RCC 7860 (cell line): ENCODE measurements at regions not wholly inside any gene's neighbourhood (a gene's known extent, or its start where the extent isn't known, plus 50 kb on each side); places are given as distances from the start of the nearest gene placed in this dataset.

Experiments
- DNase-seq: peaks from one replicate; pipeline ENCODE4 v3.0.0-alpha.2; 2015; ENCODE audit warnings: low spot score
- FAIRE-seq: peaks from 2 replicates; lab custom pipeline; 2012; peaks lifted over from hg19 to GRCh38; lab: Jason Lieb, UNC

DNA sequence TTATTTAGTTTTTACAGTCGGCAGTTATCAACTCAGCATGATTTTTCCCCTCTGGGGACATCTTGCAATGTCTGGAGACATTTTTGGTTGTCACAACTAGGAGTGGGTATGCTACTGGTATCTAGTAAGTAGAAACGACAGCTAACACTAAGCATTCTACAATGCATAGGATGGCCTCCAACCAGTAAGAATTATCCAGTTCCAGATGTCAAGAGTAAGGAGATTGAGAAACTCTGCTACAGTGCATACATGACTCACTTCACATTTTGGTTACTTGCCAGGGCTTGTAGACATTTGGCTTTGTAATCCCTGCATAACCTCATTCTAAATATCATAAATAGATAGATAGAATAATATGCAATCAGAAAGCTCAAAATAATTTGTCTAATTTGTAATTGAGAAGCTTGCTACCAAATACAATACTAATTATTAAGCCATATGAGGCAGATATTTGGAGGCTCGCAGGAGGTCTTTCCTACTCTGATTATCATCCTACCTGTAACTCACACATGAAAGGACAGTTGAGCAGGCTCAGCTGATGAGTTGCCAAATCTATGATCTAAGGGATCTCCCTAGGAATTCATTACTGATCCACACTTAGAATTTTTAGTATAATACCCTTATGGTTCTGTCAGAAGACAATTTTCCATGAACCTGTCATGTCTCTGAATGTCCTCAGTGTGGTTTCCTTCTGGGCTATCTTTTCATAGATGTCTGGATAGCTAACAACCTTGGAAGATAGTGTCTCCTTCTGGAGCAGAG, 346.9 kb upstream of the TLE4 start:
- DNase-seq, result peak; percentile 46
- peak; percentile 83 for FAIRE-seq

DNA sequence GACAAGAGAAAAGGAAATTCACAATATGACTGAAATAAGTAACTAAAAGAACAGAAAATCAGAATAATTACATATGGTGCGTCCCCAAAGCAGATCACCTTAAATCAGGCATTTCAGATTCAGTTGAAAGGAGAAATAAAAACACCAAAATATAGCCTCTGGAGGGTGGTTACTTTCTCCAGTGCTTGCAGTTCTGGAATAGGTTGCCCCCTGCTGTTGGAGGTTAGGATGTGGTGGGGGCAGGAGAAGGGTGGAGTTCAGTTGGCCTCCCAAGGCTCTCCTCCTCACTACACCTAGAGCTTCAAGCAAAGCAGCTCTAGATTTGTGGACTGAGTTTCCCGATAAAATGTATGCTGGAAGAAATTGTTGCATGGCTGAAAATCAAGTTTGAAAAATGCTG, 338.2 kb upstream of the TLE4 start:
- peak; percentile 16 for DNase-seq
- no peak for FAIRE-seq

DNA sequence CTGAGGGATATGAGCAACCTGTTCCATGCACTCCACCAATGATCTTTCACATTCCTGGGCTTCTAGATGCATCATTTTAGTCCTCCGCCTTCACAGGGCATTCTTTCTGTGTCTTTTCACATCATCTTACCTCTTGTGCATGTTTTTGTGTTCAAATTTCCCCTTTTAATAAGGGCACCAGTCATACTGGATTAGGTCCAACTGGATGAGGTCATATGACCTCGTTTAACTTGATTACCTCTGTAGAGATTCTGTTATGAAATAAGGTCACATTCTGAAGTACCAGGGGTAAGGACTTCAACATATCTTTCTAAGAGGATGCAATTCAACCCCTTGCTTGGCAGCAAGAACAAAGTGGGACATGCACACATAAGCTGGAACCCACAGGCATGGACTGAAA, 335.3 kb upstream of the TLE4 start:
- DNase-seq (no peak), FAIRE-seq (no peak)

DNA sequence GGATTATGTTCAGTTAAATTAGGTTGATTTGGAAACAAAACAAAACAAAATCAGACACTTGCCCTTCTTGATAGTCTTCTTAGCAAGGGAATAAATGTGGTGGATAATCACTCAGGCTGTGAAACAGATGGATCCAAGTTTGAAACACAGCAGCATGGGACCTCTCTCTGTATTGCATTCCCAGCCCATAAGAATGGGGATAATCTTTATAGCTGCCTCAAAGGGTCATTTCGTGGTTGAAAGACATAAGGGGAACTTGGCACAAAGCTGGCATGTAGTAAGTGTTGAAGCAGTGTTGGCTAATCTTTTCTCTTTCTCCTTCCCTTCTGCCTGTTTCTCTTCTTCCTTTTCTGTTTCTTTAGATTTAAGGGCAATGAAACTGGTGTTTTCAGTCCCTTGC, 333.9 kb upstream of the TLE4 start:
- DNase-seq, result no peak
- no peak for FAIRE-seq

DNA sequence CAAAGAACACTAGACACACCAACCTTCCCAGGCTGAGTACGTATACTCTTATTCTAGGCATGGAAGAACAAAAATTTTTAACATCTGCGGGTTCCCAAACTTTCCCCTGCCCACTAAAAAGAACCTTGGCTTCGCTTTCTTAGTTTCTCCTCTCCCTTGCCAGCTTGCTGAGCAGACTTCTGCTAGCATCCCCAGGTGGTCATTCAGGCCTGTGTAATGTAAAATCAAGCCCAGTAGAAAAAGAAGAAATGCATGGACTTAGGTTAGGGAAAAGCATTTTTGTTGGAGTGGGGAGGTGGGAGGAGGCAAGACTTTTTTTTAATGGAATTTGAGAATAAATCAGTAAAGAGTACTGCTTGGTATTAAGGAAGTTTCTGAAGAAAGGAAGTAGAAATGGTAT, 331.0 kb upstream of the TLE4 start:
- DNase-seq (no peak), FAIRE-seq (no peak)

DNA sequence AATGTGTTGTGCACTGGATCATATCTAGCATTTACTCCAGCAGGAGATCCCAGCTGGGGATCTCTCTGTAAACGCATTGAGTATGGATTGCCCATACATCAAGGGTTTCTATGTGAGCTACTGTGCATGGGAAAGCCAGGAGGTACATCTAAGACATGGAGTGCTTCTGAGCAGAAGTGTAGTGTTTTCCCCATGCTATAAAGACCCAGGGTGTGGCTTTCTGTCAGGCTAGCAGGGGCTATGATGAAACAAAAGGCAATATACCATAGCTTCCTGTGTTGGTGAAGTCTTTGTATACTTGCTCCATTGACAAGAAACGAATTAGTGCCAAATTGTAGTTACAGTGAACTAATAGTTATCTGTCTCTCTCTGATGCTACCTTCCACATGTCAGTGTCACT, 329.3 kb upstream of the TLE4 start:
- FAIRE-seq (no peak), DNase-seq (no peak)

DNA sequence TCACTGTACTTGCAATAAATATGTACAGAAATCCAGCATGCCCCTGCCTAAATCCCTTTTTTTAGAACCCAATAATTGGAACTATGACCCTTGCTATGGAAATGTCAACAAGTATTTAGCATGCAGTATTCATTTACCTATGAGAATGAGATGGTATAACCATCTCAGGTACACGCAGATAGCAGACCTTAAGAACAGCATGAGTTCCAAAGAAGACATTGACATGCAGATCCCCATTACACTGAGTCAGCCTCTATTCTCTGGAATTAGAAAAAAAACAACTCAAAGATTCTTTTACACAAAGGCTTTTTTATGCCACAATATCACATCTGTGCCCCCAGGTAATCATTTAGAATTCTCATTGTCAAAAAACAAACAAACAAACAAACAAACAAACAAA, 325.6 kb upstream of the TLE4 start:
- no peak for DNase-seq
- FAIRE-seq, result no peak

DNA sequence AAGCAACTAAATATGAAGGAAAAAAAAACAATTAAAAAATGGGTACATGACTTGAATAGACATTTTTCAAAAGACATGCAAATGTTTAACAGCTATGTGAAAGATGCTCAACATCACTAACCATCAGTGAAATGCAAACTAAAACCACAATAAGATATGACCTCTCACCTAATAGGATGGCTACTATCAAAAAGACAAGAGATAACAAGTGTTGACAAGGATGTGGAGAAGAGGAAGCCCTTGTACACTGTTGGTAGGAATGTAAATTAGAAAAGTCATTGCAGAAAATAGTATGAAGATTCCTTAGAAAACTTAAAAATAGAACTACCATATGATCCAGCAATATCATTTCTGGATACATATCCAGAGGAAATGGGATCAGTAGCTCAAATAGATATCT, 324.7 kb upstream of the TLE4 start:
- DNase-seq, result no peak
- FAIRE-seq, result no peak

DNA sequence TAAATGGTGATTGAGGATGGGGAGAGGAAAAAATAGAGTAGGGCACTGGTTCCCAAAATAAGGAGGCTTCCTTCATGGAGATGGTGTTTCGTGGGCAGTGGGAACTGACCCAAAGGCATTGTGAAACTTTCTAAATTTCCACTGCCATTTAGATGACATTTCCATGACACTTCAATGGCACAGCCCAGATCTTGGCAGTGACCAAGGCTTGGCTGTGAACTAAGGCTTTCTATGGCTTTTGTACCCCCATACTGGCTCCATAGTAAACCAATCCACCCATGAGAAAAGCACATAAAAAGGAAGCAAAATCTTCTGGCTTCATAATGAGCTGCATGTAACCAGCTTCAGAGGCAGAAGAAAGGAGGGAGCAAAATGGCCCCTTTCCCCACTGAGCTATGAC, 321.0 kb upstream of the TLE4 start:
- DNase-seq, result no peak
- FAIRE-seq, result no peak

DNA sequence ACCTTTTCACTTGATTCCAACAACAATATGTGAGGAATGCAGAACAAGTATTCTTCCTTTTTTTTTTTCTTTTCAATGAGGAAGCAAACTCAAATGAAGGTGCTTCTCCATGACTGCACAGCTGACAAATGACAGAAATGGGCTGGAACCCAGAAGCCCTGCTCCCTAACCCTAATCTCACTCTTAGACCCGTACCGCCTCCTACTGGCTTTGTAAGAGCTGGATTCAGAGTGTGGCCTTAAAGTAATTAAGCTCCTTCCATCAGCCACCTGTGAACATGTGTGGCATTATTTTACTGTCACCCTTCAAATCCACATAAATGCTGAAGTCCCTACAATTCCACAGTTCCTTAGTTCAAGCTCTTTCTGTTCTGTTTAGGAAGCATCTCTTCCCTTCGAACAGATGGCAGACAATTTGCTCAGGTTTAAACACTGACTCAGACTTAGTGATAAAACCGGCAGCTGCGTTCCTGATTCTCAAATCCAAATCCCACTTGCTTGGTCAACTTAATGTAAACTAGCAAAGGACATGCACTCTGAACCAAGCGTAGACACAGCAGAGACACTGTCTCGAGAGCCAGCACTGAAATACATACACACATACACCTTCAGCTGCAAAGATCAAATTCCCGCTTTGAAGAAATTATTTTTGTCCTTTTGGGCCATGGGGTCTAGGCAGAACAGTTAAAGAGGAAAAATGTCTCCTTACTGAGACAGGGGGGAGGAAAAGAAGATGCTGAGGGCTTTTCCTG, 316.7 kb upstream of the TLE4 start:
- no peak for DNase-seq
- no peak for FAIRE-seq

DNA sequence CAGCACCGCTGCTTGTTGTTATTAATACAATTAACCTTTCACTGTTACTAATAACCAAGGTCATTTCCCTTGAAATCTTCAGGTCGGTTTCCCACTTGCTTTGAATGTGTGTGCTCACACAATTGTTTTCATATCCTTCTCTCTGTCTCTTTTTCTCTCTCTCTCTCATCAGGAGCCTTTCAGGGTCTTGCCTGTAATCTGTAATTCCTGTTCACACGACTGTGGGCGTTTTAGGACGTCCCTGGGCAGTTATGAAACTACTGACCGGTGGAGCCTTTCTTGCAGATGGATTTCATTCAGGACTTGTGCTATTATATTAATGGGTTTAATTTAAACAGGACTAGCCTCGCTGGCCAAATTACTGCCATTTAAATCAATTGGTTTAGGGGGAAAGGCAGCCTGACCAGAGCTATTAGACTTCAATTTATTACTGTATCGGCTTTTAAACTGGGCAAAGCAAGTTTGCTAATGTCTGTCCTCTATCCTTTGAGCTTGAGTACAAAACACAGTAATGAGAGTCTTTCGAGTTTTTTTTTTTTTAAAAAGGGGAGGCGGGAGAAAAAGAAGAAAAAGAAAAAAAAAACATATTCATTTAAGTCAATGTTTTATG, 316.0 kb upstream of the TLE4 start:
- no peak for DNase-seq
- FAIRE-seq, result no peak

DNA sequence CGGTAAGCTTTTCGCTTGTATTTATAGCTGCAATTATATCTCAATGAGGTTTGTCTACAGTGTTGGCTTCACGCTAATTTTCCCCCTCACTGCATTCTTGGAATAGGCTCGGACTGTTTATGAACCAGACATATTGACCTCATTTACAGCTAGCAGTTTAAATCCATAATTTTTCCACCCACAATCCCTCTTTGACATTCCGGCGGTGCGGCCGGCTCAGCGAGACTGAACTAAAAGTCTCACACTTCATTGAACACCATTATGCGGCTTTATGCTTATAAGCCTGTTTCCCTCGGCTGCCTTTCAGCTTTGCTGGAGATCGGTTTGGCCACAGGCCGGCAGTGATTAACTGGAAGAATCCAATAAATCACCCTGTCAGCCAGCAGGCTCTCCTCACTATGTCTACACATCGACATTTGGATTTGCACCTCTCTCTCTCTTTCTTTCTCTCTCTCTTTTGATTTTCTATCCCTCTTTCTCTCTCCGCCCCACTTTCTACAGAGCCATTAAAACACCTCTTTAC, 315.0 kb upstream of the TLE4 start:
- FAIRE-seq, result peak; percentile 99

DNA sequence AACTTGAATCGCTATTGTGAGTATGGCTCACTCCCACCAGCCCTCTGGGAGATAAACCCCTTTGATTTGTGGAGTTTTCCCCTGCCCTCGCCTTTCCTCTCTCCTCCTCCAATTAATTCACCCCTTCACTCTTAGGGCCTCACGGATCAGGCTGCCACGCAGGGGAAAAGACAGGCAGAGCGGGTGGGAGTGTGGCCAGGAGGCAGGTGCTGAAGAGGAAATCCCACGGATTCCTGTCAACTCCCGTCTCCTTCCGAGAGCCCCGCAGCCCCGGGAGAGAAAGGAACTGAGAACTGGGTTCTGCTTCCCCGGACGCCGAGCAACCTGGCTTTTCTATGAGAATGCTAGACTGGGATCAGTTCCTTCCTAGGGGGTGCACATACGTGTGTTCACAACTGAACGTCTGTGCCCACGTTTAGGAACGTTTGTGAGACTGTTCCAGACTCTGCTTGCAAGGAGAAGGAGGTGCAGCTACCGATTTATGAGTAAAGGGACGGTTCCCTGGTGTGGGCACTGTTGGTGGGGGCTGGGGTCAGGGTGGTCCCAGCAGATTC, 314.5 kb upstream of the TLE4 start:
- FAIRE-seq (no peak), DNase-seq (no peak)

More for the DNA sequence above, 315.0 kb upstream of the TLE4 start:
- peak; percentile 98 for DNase-seq

DNA sequence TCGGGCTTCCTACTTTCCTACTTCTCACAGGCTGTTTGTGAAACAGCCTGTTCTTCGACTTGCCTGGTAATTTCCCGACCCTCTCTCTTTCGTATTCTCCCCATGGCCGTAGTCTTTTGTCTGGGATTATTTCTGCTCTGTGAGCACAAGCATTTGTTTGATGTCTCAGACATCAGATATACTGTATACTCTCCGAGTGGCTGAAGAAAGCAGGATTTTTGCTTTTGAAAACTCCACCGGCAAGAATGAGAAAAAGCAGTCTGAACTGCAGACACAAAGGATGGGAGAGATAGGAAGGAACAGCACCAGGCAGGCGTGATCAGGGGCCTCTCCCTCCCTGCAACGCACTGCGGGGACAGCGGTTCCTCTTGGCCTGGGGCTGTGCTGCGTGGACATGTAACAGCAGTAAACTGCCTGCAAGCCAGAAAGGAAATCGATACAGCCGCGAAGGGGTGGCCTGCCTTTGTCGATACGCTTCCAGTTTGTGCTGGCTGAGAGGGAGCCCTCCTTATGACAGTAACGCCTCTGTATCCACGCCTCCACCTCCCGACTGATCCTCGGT, 313.9 kb upstream of the TLE4 start:
- FAIRE-seq, result no peak
- DNase-seq, result no peak

DNA sequence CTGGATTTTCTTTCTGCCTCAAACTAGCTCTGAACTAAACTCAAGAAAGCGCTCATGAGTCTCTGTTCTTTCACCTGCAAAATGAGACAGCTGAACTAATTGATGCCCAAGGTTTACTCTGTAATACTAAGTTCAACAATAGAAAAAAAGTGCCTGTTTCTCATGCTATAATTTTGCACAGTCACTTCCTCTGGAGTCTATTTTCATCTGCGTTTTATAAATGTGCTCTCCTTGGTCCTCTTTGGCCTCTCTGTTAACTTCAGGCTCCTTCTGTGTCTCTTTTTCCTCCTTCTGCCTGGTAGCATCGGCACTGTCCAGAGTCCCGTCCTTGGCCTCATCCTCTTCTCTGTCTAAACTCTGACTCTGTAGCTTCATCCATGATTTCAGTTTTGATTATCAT, 311.9 kb upstream of the TLE4 start:
- DNase-seq (no peak), FAIRE-seq (no peak)

DNA sequence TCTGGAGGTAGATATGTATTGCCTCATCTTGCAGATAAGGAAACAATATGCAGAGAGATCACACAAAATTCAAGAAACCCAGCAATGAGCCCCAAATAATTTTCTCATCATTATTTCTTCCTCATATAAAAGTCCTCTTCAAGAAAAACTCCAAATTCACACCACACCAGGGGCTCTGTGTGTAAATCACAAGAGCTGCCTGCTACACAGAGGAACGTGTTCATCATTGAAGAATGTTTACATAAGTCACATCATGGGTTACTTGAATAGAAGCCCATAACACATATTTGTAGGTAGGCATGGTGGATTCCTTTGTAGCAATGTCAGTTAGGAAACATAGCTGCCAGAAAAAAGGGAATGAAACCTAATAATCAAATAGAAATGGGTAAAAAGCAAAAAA, 308.1 kb upstream of the TLE4 start:
- DNase-seq (peak; percentile 56), FAIRE-seq (no peak)

DNA sequence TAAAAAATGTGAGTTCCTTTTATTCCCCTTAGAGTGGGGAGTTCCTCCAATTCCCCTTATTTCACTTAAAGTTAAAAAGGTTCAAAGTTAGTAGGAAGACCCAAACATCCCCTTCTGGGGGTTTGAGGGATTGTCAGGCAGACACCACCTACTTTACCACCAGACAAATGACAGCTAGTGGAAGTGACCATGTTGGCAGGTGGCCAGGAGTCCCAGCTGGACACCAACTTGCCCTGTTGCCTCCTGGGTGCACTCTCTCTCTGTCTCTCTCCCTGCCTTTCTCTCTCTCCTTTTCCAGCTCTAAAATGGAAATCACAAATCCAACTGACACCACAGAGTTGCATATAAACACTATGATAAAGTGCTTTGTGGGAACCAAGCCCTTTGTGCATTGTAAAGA, 307.7 kb upstream of the TLE4 start:
- DNase-seq, result no peak
- FAIRE-seq, result no peak

DNA sequence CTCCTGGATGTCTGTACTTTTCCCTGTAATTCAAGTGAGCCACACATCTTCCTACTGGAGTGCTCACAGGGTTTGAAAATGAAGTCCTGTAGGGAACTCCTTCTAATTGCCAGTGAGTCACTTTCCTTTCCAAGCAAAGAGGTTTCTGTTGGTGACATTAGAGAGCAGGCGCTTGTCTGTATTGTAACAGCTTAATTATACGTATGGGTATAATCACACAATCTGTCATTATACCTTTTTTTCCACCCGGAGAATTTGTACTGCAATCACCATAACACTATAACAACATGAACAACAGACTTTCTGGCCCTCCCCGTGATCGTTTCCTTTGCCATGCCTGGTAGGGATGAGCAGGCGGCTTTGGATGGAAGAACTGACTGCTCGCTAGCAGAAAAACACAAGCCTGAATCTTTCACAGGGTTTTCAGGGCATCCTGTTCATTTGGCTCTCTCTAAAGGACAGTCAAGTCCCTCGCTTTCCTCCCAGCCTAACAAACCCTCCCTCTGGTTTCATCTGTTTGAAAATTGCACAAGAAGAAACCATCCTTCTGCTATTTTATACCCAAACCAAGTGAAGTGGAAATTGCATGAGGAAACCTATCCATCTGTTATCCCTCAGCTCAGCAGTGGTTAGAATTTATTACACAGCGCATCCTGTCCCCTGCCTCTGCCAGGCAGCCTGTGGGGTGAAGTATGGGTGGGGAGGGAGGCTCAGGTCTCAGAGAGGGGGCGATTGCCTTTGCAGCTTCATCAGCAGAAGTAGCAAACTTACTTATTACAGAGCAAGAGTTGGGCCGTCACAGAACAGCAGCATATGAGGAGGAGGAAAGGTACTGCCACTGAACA, 307.0 kb upstream of the TLE4 start:
- DNase-seq (no peak), FAIRE-seq (no peak)

DNA sequence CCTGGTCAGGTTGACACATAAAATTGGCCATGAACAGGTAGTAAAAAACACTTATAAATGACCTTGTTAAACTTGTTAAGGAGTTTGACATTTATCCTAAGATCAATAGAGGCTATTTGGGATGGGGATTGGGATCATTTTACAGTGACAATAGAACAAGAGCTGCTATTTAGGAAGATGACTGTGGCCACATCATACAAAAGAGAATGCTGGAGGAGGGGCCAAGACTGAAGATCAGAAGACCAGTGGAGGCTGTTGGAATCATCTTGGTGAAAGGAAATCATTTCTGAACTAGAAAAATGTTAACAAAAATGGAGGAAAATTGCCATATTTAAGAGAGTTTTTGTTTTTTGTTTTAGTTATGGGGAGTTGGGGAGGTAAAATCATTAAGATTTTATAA, 304.8 kb upstream of the TLE4 start:
- DNase-seq (no peak), FAIRE-seq (no peak)

DNA sequence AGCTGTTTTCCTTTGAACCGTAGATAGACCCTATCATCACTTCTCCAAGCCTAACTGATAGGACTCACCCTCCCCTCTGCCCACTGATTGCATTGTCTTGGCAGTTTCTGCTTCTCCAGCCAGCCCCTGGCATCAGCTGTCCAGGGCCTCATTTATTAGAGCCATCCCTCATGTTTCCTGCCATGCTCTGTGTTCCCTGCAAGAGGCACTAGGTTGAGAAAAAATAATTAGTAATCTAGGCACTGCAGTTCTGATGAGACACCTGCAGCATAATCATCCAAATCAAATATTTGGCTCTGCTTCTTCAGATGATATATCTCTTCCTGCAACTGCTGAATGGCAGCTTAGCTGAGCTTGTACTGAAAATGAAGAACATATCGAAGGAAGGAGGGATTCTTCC, 303.0 kb upstream of the TLE4 start:
- FAIRE-seq (no peak), DNase-seq (no peak)
